ENCODE measurements at regions not wholly inside any gene's neighbourhood (a gene's known extent, or its start where the extent isn't known, plus 50 kb on each side); places are given as distances from the start of the nearest gene placed in this dataset.

- no peak overlapping the region for H3K9ac ChIP-seq (ENCODE audit: insufficient read depth in 1 of 2, low read depth in 2 of 2, low read length in 2 of 2)
- in situ Hi-C loops (cut with MboI) = no loop called here
- H2AFZ ChIP-seq (ENCODE audit: low read depth, low read length) = no peak overlapping the region
- ATAC-seq (no peak), FAIRE-seq (no peak), DNase-seq (ENCODE audit: extremely low read depth in 1 of 4, low spot score in 3 of 4) (no peak)
- H3K27me3 ChIP-seq (ENCODE audit: control insufficient read depth in 2 of 2, insufficient read depth in 2 of 2, low read length in 2 of 2) = peaks cover 5 to 25% of the 10 kb centered on the region in 2 experiments; a peak in 2 of 5 replicates
- POLR2A ChIA-PET = no interaction called here
- no peak overlapping the region for H3K27ac ChIP-seq (ENCODE audit: extremely low read depth, low read depth, low read length)
- no peak overlapping the region for H3K4me3 ChIP-seq
- TF ChIP-seq ZNF507 (tag; conservative IDR thresholded peaks at IDR 0.05) = no peak
- H3K79me2 ChIP-seq (ENCODE audit: control insufficient read depth, insufficient read depth, low read length) = no peaks in the 10 kb centered on the region
- no peaks in the 10 kb centered on the region for H3K9me1 ChIP-seq (ENCODE audit: control insufficient read depth, insufficient read depth, low read length)
- no peaks in the 10 kb centered on the region; a peak in 1 of 5 replicates for H3K4me1 ChIP-seq (replicated peaks in 1 of 2; ENCODE audit: control insufficient read depth in 2 of 2, insufficient read depth in 2 of 2, low read length in 2 of 2)
- H4K20me1 ChIP-seq (replicated peaks; ENCODE audit: control insufficient read depth, insufficient read depth, low read length) = no peaks in the 10 kb centered on the region
- no peak overlapping the region for H3K4me2 ChIP-seq (ENCODE audit: insufficient read depth, low read length)
- WGBS (ENCODE audit: insufficient coverage, low coverage, missing lambda C conversion rate) = 16% methylated on average over 9 of the region's 9 CpGs
- no peaks in the 10 kb centered on the region for H3K9me3 ChIP-seq (replicated peaks; ENCODE audit: control insufficient read depth, insufficient read depth, low read depth, low read length)
- no peaks in the 10 kb centered on the region for H3K36me3 ChIP-seq (ENCODE audit: control insufficient read depth, insufficient read depth, low read length)
- CTCF ChIA-PET (ENCODE audit: low intra/inter-chr PET ratio) = no interaction called here
- BruUV-seq (replicated peaks) = no TSS peak
- intact Hi-C loops (cut with micrococcal nuclease) = no loop called here
Measured at GRCh38 chr17:74123866-74124444, 79.5 kb upstream of the RPL38 start.

DNA sequence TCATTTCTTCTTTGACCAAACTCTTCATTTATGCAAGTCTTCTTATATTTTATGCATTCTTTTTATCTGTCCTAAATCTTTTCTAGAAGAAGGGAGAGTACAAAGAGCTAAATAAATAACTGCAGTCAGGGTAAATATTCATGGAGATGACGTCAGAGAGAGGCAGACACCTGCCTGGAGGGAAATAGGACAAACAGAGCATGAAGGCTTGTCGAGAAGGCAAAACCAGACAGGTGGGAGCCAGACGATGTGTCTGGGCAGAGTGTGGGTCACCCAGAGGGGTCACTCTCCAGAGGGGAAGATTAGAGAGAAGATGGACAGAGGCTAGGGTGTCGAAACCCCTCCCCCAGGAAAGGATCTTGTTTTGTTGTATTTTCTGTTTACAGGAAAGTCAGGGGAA is 78.3 kb upstream of the RPL38 start:
- Histone ChIP-seq H4K20me1 (replicated peaks; ENCODE audit: control insufficient read depth, insufficient read depth, low read length) (no peaks in the 10 kb centered on the region), H3K27me3 (ENCODE audit: control insufficient read depth in 2 of 2, insufficient read depth in 2 of 2, low read length in 2 of 2) (peaks cover 3 to 16% of the 10 kb centered on the region in 2 experiments; a peak in 3 of 5 replicates), H3K27ac (ENCODE audit: extremely low read depth, low read depth, low read length) (no peak overlapping the region), H3K4me1 (replicated peaks in 1 of 2; ENCODE audit: control insufficient read depth in 2 of 2, insufficient read depth in 2 of 2, low read length in 2 of 2) (no peaks in the 10 kb centered on the region; a peak in 1 of 5 replicates), H3K9me3 (replicated peaks; ENCODE audit: control insufficient read depth, insufficient read depth, low read depth, low read length) (no peaks in the 10 kb centered on the region), H2AFZ (ENCODE audit: low read depth, low read length) (no peak overlapping the region), H3K9me1 (ENCODE audit: control insufficient read depth, insufficient read depth, low read length) (no peaks in the 10 kb centered on the region), H3K36me3 (ENCODE audit: control insufficient read depth, insufficient read depth, low read length) (no peaks in the 10 kb centered on the region), H3K4me2 (ENCODE audit: insufficient read depth, low read length) (no peak overlapping the region), H3K9ac (ENCODE audit: insufficient read depth in 1 of 2, low read depth in 2 of 2, low read length in 2 of 2) (no peak overlapping the region), H3K4me3 (no peak overlapping the region), H3K79me2 (ENCODE audit: control insufficient read depth, insufficient read depth, low read length) (no peaks in the 10 kb centered on the region)
- ChIA-PET CTCF (ENCODE audit: low intra/inter-chr PET ratio) (no interaction called here), POLR2A (no interaction called here)
- no peak for ATAC-seq
- no peak for FAIRE-seq
- in situ Hi-C loops (cut with MboI) (no loop called here), intact Hi-C loops (cut with micrococcal nuclease) (no loop called here)
- DNase-seq (ENCODE audit: extremely low read depth in 1 of 4, low spot score in 3 of 4) = no peak
- 5% methylated on average over 4 of the region's 4 CpGs for WGBS (ENCODE audit: insufficient coverage, low coverage, missing lambda C conversion rate)
- no TSS peak for BruUV-seq (replicated peaks)
- no peak for TF ChIP-seq ZNF445 (CRISPR knock-in tag; IDR thresholded peaks at IDR 0.05; ENCODE audit: low read depth)
- TF ChIP-seq FIP1L1 (IDR thresholded peaks at IDR 0.05; ENCODE audit: low read depth, low read length, poor library complexity, severe bottlenecking) = no peak
- TF ChIP-seq, protein P1, sequence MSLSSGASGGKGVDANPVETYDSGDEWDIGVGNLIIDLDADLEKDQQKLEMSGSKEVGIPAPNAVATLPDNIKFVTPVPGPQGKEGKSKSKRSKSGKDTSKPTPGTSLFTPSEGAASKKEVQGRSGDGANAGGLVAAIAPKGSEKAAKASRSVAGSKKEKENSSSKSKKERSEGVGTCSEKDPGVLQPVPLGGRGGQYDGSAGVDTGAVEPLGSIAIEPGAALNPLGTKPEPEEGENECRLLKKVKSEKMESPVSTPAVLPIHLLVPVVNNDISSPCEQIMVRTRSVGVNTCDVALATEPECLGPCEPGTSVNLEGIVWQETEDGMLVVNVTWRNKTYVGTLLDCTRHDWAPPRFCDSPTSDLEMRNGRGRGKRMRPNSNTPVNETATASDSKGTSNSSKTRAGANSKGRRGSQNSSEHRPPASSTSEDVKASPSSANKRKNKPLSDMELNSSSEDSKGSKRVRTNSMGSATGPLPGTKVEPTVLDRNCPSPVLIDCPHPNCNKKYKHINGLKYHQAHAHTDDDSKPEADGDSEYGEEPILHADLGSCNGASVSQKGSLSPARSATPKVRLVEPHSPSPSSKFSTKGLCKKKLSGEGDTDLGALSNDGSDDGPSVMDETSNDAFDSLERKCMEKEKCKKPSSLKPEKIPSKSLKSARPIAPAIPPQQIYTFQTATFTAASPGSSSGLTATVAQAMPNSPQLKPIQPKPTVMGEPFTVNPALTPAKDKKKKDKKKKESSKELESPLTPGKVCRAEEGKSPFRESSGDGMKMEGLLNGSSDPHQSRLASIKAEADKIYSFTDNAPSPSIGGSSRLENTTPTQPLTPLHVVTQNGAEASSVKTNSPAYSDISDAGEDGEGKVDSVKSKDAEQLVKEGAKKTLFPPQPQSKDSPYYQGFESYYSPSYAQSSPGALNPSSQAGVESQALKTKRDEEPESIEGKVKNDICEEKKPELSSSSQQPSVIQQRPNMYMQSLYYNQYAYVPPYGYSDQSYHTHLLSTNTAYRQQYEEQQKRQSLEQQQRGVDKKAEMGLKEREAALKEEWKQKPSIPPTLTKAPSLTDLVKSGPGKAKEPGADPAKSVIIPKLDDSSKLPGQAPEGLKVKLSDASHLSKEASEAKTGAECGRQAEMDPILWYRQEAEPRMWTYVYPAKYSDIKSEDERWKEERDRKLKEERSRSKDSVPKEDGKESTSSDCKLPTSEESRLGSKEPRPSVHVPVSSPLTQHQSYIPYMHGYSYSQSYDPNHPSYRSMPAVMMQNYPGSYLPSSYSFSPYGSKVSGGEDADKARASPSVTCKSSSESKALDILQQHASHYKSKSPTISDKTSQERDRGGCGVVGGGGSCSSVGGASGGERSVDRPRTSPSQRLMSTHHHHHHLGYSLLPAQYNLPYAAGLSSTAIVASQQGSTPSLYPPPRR (CRISPR knock-in tag; IDR thresholded peaks at IDR 0.05; ENCODE audit: borderline replicate concordance) = no peak
- TF ChIP-seq L3MBTL2 (IDR thresholded peaks at IDR 0.05) = no peak
- no peak for TF ChIP-seq SAFB (IDR thresholded peaks at IDR 0.05; ENCODE audit: borderline replicate concordance, low read depth, low read length)
- TF ChIP-seq SIN3A (IDR thresholded peaks at IDR 0.05; ENCODE audit: borderline replicate concordance in 2 of 2, control insufficient read depth in 1 of 2, low read depth in 2 of 2, low read length in 2 of 2) = no peak
- no peak for TF ChIP-seq DDX20 (tag; IDR thresholded peaks at IDR 0.05; ENCODE audit: low read depth)
- TF ChIP-seq MCM3 (IDR thresholded peaks at IDR 0.05) = no peak
- no peak for TF ChIP-seq ZFP36 (IDR thresholded peaks at IDR 0.05; ENCODE audit: low read depth, low read length, partially characterized antibody)
- no peak for TF ChIP-seq HDAC2 (IDR thresholded peaks at IDR 0.05)
